Osteocyte (in vitro differentiated cells): ENCODE measurements at regions not wholly inside any gene's neighbourhood (a gene's known extent, or its start where the extent isn't known, plus 50 kb on each side); places are given as distances from the start of the nearest gene placed in this dataset.

Source experiments
- DNase-seq: peaks from one replicate; pipeline ENCODE4 v3.0.0; 2021; ENCODE audit warnings: mixed read lengths; ENCODE audit not compliant: unreplicated experiment; ENCODE audit errors: extremely low spot score
- H3K27ac Mint-ChIP-seq: one replicate; pipeline ENCODE4 v1.8.0; 2021; ENCODE audit warnings: mild to moderate bottlenecking, mixed read lengths; ENCODE audit not compliant: unreplicated experiment
- H3K27me3 Mint-ChIP-seq: one replicate; pipeline ENCODE4 v1.8.0; 2021; ENCODE audit warnings: mixed read lengths; ENCODE audit not compliant: unreplicated experiment
- H3K36me3 Mint-ChIP-seq: one replicate; pipeline ENCODE4 v1.8.0; 2021; ENCODE audit warnings: mixed read lengths; ENCODE audit not compliant: unreplicated experiment
- H3K4me1 Mint-ChIP-seq: one replicate; pipeline ENCODE4 v1.8.0; 2021; ENCODE audit warnings: mixed read lengths; ENCODE audit not compliant: unreplicated experiment
- H3K4me3 Mint-ChIP-seq: one replicate; pipeline ENCODE4 v1.8.0; 2021; ENCODE audit warnings: mild to moderate bottlenecking, moderate library complexity, mixed read lengths; ENCODE audit not compliant: unreplicated experiment
- H3K9me3 Mint-ChIP-seq: one replicate; pipeline ENCODE4 v1.8.0; 2021; ENCODE audit warnings: mixed read lengths; ENCODE audit not compliant: unreplicated experiment
- TF ChIP-seq, protein P1 (sequence below): fragments of 200-600 bp; sonication (generic); IDR thresholded peaks from 2 replicates; pipeline ENCODE4 v1.5.0; 2021; ENCODE audit warnings: antibody characterized with exemption, mild to moderate bottlenecking, moderate library complexity

DNA sequence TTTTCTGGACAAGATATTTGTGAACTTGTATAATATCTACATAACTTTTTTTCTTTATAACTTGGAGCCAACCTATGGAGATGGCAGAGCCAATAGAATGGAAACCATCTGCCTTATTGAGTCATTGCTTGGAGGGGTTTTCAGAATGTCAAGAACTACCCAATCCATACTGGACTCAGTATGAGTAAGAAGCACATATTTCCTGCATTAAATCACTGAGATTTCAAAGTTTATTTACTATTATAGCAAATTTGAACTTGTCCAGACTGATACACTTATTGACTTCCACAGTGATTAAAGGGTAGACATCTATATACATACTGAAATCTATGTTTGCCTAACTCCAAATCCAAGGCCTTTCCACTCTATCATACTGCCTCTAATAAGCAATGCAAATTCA, 704.0 kb downstream of the KCNA4 start:
- no peak overlapping the region for H3K4me3 Mint-ChIP-seq
- DNase-seq: no peak

DNA sequence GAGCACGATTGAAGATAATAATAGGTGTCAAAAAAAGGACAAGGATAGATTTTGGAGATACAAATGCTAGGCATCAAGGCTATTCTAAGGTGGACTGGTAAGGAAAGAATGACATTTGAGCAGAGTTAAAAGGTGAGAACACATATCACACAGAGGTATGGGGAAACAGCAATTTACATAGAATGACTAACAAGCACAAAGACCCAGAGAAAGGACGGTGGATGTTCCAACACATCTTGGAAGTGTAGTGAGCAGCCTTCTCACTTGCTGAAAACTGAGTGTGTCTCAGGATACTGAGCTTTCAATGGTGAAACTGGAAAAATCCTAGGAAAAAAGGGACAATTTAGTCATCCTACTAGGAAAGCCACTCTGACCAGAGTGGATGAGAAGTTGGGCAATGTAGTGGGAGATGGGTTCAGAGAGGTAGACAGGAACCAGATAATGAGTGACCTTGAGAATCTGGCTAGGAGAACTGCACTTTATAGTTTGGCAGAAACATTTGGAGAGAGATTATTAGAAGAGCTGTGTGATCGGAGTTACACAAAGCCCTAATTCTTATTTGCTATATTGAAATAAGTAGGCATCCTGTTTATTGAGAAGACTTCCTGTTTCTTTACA, 706.0 kb downstream of the KCNA4 start:
- Mint-ChIP-seq H3K27ac (peak overlapping the region; percentile 35), H3K27me3 (no peaks in the 10 kb centered on the region), H3K4me1 (peaks cover 21% of the 10 kb centered on the region), H3K4me3 (no peak overlapping the region), H3K36me3 (no peaks in the 10 kb centered on the region), H3K9me3 (no peaks in the 10 kb centered on the region)
- TF ChIP-seq, protein P1, sequence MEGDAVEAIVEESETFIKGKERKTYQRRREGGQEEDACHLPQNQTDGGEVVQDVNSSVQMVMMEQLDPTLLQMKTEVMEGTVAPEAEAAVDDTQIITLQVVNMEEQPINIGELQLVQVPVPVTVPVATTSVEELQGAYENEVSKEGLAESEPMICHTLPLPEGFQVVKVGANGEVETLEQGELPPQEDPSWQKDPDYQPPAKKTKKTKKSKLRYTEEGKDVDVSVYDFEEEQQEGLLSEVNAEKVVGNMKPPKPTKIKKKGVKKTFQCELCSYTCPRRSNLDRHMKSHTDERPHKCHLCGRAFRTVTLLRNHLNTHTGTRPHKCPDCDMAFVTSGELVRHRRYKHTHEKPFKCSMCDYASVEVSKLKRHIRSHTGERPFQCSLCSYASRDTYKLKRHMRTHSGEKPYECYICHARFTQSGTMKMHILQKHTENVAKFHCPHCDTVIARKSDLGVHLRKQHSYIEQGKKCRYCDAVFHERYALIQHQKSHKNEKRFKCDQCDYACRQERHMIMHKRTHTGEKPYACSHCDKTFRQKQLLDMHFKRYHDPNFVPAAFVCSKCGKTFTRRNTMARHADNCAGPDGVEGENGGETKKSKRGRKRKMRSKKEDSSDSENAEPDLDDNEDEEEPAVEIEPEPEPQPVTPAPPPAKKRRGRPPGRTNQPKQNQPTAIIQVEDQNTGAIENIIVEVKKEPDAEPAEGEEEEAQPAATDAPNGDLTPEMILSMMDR: no peak
- no peak for DNase-seq

More for the DNA sequence above, 704.0 kb downstream of the KCNA4 start:
- peaks cover 25% of the 10 kb centered on the region for H3K4me1 Mint-ChIP-seq
- H3K36me3 Mint-ChIP-seq: no peaks in the 10 kb centered on the region
- no peaks in the 10 kb centered on the region for H3K27me3 Mint-ChIP-seq
- no peaks in the 10 kb centered on the region for H3K9me3 Mint-ChIP-seq
- H3K27ac Mint-ChIP-seq: no peak overlapping the region
- TF ChIP-seq, protein P1: no peak

DNA sequence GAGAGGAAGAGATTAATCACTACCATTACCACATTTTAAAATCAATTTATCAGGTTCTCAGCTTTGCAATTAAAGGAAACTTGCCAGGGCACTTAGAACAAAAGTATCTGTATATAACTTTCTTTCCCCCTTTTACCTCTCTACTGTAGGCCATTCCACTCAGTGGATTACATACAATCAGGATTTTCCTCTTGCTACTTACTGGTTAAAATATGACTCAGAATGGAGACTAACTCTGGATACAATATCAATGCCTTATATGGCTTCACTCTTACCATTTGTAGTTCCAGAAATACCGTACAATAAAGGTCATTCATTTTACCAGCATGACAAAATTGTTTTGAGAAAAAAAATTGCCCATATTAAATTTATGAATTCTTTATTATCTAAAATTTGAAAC, 706.8 kb downstream of the KCNA4 start:
- Mint-ChIP-seq H3K9me3 (no peaks in the 10 kb centered on the region), H3K4me1 (peaks cover 17% of the 10 kb centered on the region), H3K27me3 (no peaks in the 10 kb centered on the region), H3K4me3 (no peak overlapping the region), H3K27ac (peak overlapping the region; percentile 27), H3K36me3 (no peaks in the 10 kb centered on the region)
- TF ChIP-seq, protein P1: no peak
- DNase-seq: no peak

DNA sequence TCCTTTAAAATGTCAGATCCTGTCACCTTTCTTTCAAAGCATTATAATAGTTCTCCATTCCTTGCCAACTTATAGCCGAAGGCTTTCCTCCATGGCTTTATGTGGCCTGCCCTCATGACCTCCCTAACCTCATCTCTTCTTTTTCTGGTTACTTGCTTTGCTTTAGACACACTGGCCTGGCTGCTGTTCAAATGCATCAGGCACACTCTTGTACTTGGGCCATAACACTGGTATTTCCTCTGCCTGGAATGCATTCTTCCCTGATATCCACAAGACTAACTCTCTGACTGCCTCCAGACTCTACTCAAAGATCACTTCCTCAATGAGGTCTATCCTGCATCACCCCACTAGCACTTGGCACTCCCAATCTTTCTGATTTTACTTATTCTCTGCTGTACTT, 710.3 kb downstream of the KCNA4 start:
- H3K36me3 Mint-ChIP-seq: no peaks in the 10 kb centered on the region
- no peaks in the 10 kb centered on the region for H3K9me3 Mint-ChIP-seq
- TF ChIP-seq, protein P1: no peak
- no peak for DNase-seq
- peaks cover 17% of the 10 kb centered on the region for H3K4me1 Mint-ChIP-seq
- H3K27ac Mint-ChIP-seq: no peak overlapping the region
- H3K27me3 Mint-ChIP-seq: no peaks in the 10 kb centered on the region
- H3K4me3 Mint-ChIP-seq: no peak overlapping the region

DNA sequence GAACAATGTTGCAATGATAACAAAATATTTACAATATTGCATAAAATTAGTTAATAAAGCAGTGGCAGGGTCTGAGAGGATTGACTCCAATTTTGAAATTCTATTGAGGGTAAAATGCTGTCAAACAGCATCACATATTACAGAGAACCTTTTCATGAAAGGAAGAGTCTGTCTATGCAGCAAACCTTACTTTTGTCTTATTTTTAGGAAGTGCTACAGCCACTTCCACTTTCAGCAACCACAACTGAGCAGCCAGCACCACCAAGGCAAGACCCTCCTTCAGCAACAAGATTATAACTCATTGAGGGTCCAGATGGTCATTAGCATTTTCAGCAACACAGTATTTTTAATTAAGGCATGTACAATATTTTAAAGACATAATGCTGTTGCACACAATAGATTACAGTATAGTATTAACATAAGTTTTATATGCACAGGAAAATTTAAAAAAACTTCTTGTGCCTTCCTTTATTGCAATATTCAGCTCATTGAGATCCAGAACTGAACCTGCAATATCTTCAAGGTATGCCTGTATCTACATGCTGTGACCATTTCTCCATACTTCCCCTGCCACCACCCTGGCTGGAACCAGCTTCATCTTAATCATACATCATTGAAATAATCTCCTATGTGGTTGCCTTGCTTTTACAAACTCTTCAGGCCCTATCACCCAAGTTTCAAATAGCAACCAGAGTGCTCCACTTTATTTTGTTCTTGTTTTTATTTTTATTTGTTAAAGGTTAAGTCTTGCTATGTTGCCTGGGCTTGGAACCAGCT, 711.2 kb downstream of the KCNA4 start:
- Mint-ChIP-seq H3K4me1 (peaks cover 22% of the 10 kb centered on the region), H3K27ac (no peak overlapping the region)
- TF ChIP-seq, protein P1: no peak

More for the DNA sequence above, 711.2 kb downstream of the KCNA4 start:
- no peak for DNase-seq
- Mint-ChIP-seq H3K4me3 (no peak overlapping the region), H3K27me3 (no peaks in the 10 kb centered on the region), H3K36me3 (no peaks in the 10 kb centered on the region), H3K9me3 (no peaks in the 10 kb centered on the region)
